Urinary bladder (tissue), 3 donors: ENCODE measurements at regions not wholly inside any gene's neighbourhood (a gene's known extent, or its start where the extent isn't known, plus 50 kb on each side); places are given as distances from the start of the nearest gene placed in this dataset.

ENCODE experiments used
- DNase-seq: peaks from one replicate; pipeline ENCODE4 v3.0.0-alpha.2; 2015; ENCODE audit errors: extremely low spot score
- H3K27ac ChIP-seq: one replicate; pipeline ENCODE4 v1.5.1; 2013; ENCODE audit warnings: low read depth, mild to moderate bottlenecking, moderate library complexity
- H3K36me3 ChIP-seq: one replicate; pipeline ENCODE4 v1.6.1; 2013; ENCODE audit warnings: mild to moderate bottlenecking, moderate library complexity; ENCODE audit not compliant: insufficient read depth
- H3K4me1 ChIP-seq: one replicate; pipeline ENCODE4 v1.6.1; 2013; ENCODE audit warnings: mild to moderate bottlenecking, moderate library complexity; ENCODE audit not compliant: insufficient read depth
- H3K4me3 ChIP-seq: one replicate; pipeline ENCODE4 v1.5.1; 2013; ENCODE audit warnings: low read depth, low read length
- WGBS: extraction: QIAGEN DNeasy Blood & Tissue Kit; methylation state at CpG from one replicate; pipeline ENCODE4 v1.1.7; 2013; 5-methylcytosine and 5-hydroxymethylcytosine counted together
- donor health status: healthy with polysubstance abuse.
- donor health status: healthy.

- no peak for DNase-seq
- H3K4me3 ChIP-seq, result no peak overlapping the region
- 83% methylated on average over 9 of the region's 9 CpGs for WGBS
- no peak overlapping the region for H3K27ac ChIP-seq
- no peaks in the 10 kb centered on the region for H3K4me1 ChIP-seq
- no peaks in the 10 kb centered on the region for H3K36me3 ChIP-seq
Observed at GRCh38 chr6:167643223-167643622, 183.5 kb upstream of the AFDN start.

- no peak for DNase-seq
- Histone ChIP-seq H3K4me3 (no peak overlapping the region), H3K36me3 (no peaks in the 10 kb centered on the region), H3K27ac (no peak overlapping the region), H3K4me1 (no peaks in the 10 kb centered on the region)
- WGBS, result 96% methylated on average over 11 of the region's 11 CpGs
Observed at GRCh38 chr6:167643716-167644115, 183.0 kb upstream of the AFDN start.

- H3K4me3 ChIP-seq, result no peak overlapping the region
- DNase-seq, result no peak
- no peaks in the 10 kb centered on the region for H3K36me3 ChIP-seq
- no peaks in the 10 kb centered on the region for H3K4me1 ChIP-seq
- 69% methylated on average over 21 of the region's 21 CpGs for WGBS
- no peak overlapping the region for H3K27ac ChIP-seq
Observed at GRCh38 chr6:167644412-167645132, 182.1 kb upstream of the AFDN start.

GRCh38 chr6:167645368-167645767 is 181.3 kb upstream of the AFDN start:
- no peak for DNase-seq
- Histone ChIP-seq H3K4me3 (no peak overlapping the region), H3K36me3 (no peaks in the 10 kb centered on the region), H3K27ac (no peak overlapping the region), H3K4me1 (no peaks in the 10 kb centered on the region)
- WGBS, result 88% methylated on average over 8 of the region's 8 CpGs

- 77% methylated on average over 4 of the region's 4 CpGs for WGBS
- H3K4me3 ChIP-seq, result no peak overlapping the region
- no peaks in the 10 kb centered on the region for H3K4me1 ChIP-seq
- H3K27ac ChIP-seq, result no peak overlapping the region
- DNase-seq, result no peak
- H3K36me3 ChIP-seq, result no peaks in the 10 kb centered on the region
Observed at GRCh38 chr6:167647306-167647705, 179.4 kb upstream of the AFDN start.

- no peak for DNase-seq
- 92% methylated on average over 13 of the region's 13 CpGs for WGBS
Observed at GRCh38 chr6:167647737-167648470, 178.8 kb upstream of the AFDN start.

GRCh38 chr6:167648501-167649278 is 178.0 kb upstream of the AFDN start:
- H3K36me3 ChIP-seq, result no peaks in the 10 kb centered on the region
- H3K4me1 ChIP-seq, result no peaks in the 10 kb centered on the region
- no peak overlapping the region for H3K4me3 ChIP-seq
- DNase-seq, result no peak
- WGBS, result 91% methylated on average over 13 of the region's 13 CpGs
- no peak overlapping the region for H3K27ac ChIP-seq

More at GRCh38 chr6:167647737-167648470, 178.8 kb upstream of the AFDN start:
- no peaks in the 10 kb centered on the region for H3K36me3 ChIP-seq
- H3K27ac ChIP-seq, result no peak overlapping the region
- no peak overlapping the region for H3K4me3 ChIP-seq
- no peaks in the 10 kb centered on the region for H3K4me1 ChIP-seq

- Histone ChIP-seq H3K27ac (no peak overlapping the region), H3K36me3 (no peaks in the 10 kb centered on the region), H3K4me3 (no peak overlapping the region), H3K4me1 (no peaks in the 10 kb centered on the region)
- WGBS, result 92% methylated on average over 8 of the region's 8 CpGs
- no peak for DNase-seq
Observed at GRCh38 chr6:167649476-167649875, 177.2 kb upstream of the AFDN start.

- H3K4me1 ChIP-seq, result no peaks in the 10 kb centered on the region
- no peak for DNase-seq
- H3K27ac ChIP-seq, result no peak overlapping the region
- no peaks in the 10 kb centered on the region for H3K36me3 ChIP-seq
- 56% methylated on average over 12 of the region's 12 CpGs for WGBS
- no peak overlapping the region for H3K4me3 ChIP-seq
Observed at GRCh38 chr6:167650730-167651317, 175.9 kb upstream of the AFDN start.

- no peaks in the 10 kb centered on the region for H3K4me1 ChIP-seq
- no peak overlapping the region for H3K27ac ChIP-seq
- H3K4me3 ChIP-seq, result no peak overlapping the region
- DNase-seq, result no peak
- no peaks in the 10 kb centered on the region for H3K36me3 ChIP-seq
- 83% methylated on average over 10 of the region's 10 CpGs for WGBS
Observed at GRCh38 chr6:167651318-167652041, 175.2 kb upstream of the AFDN start.

GRCh38 chr6:167652042-167652700 is 174.5 kb upstream of the AFDN start:
- DNase-seq, result no peak
- WGBS, result 81% methylated on average over 23 of the region's 23 CpGs
- no peaks in the 10 kb centered on the region for H3K36me3 ChIP-seq
- no peak overlapping the region for H3K27ac ChIP-seq
- H3K4me1 ChIP-seq, result no peaks in the 10 kb centered on the region
- no peak overlapping the region for H3K4me3 ChIP-seq

- H3K4me1 ChIP-seq, result no peaks in the 10 kb centered on the region
- WGBS, result 62% methylated on average over 13 of the region's 13 CpGs
- no peak overlapping the region for H3K4me3 ChIP-seq
- no peak for DNase-seq
- H3K36me3 ChIP-seq, result no peaks in the 10 kb centered on the region
- no peak overlapping the region for H3K27ac ChIP-seq
Observed at GRCh38 chr6:167652701-167653095, 174.0 kb upstream of the AFDN start.

GRCh38 chr6:167653561-167653960 is 173.2 kb upstream of the AFDN start:
- H3K27ac ChIP-seq, result no peak overlapping the region
- H3K36me3 ChIP-seq, result no peaks in the 10 kb centered on the region
- no peak for DNase-seq
- H3K4me1 ChIP-seq, result no peaks in the 10 kb centered on the region
- H3K4me3 ChIP-seq, result no peak overlapping the region
- 91% methylated on average over 23 of the region's 23 CpGs for WGBS
